OCI-LY1 (cell line): ENCODE measurements at regions not wholly inside any gene's neighbourhood (a gene's known extent, or its start where the extent isn't known, plus 50 kb on each side); places are given as distances from the start of the nearest gene placed in this dataset.

Source experiments
- H2AFZ ChIP-seq: fragments of 200-600 bp; sonication (generic), shearing (Covaris generic); 2 replicates; pipeline ENCODE4 v1.6.0; 2014; ENCODE audit warnings: antibody characterized with exemption, mild to moderate bottlenecking, low read length
- H3F3A ChIP-seq: fragments of 200-600 bp; sonication (generic), shearing (Covaris generic); 2 replicates; pipeline ENCODE4 v1.6.0; 2014; ENCODE audit warnings: mild to moderate bottlenecking, antibody characterized with exemption, low read length, moderate library complexity; ENCODE audit not compliant: insufficient read depth
- H3K27ac ChIP-seq: fragments of 200-600 bp; sonication (generic); 2 replicates; pipeline ENCODE4 v1.5.1; 2014; ENCODE audit warnings: low read length, mixed run types, mild to moderate bottlenecking, low read depth; ENCODE audit not compliant: poor library complexity, severe bottlenecking
- H3K27me3 ChIP-seq: fragments of 200-600 bp; sonication (generic); 2 replicates; pipeline ENCODE4 v1.6.0; 2014; ENCODE audit warnings: antibody characterized with exemption, mild to moderate bottlenecking, low read length, moderate library complexity; ENCODE audit not compliant: insufficient read depth
- H3K36me3 ChIP-seq: fragments of 200-600 bp; sonication (generic); 2 replicates; pipeline ENCODE4 v1.6.1; 2014; ENCODE audit warnings: mild to moderate bottlenecking, antibody characterized with exemption, low read length, moderate library complexity, mixed read lengths; ENCODE audit not compliant: insufficient read depth
- H3K4me1 ChIP-seq: fragments of 200-600 bp; sonication (generic); 2 replicates; pipeline ENCODE4 v1.5.1; 2014; ENCODE audit warnings: mild to moderate bottlenecking, low read length, moderate library complexity; ENCODE audit not compliant: insufficient read depth, severe bottlenecking
- H3K4me2 ChIP-seq: fragments of 200-600 bp; sonication (generic), shearing (Covaris generic); 2 replicates; pipeline ENCODE4 v1.6.1; 2014; ENCODE audit warnings: low read length
- H3K4me3 ChIP-seq: fragments of 200-600 bp; sonication (generic); 2 replicates; pipeline ENCODE4 v1.5.1; 2014; ENCODE audit warnings: low read length, low read depth, mild to moderate bottlenecking, mixed read lengths; ENCODE audit not compliant: poor library complexity, severe bottlenecking
- H3K79me2 ChIP-seq: fragments of 200-600 bp; shearing (Covaris generic); 2 replicates; pipeline ENCODE4 v1.6.1; 2016; ENCODE audit warnings: mixed run types, low read length, mixed read lengths; ENCODE audit not compliant: insufficient read depth
- H3K9ac ChIP-seq: fragments of 200-600 bp; sonication (generic), shearing (Covaris generic); 2 replicates; pipeline ENCODE4 v1.6.1; 2014; ENCODE audit warnings: mild to moderate bottlenecking, low read length, mixed read lengths
- H3K9me2 ChIP-seq: fragments of 200-600 bp; sonication (generic), shearing (Covaris generic); 2 replicates; pipeline ENCODE4 v1.6.1; 2014; ENCODE audit warnings: low read depth, mild to moderate bottlenecking, low read length, mixed read lengths
- H3K9me3 ChIP-seq: fragments of 200-600 bp; shearing (Covaris generic); 2 replicates; pipeline ENCODE4 v1.6.1; 2014; ENCODE audit warnings: low read length, mixed read lengths
- H4K20me1 ChIP-seq: fragments of 200-600 bp; sonication (generic), shearing (Covaris generic); 2 replicates; pipeline ENCODE4 v1.6.0; 2016; ENCODE audit warnings: mild to moderate bottlenecking, low read length; ENCODE audit not compliant: insufficient read depth
- CTCF ChIP-seq: fragments of 200-600 bp; sonication (generic), shearing (Covaris generic); IDR thresholded peaks from 2 replicates; pipeline ENCODE4 v1.5.1; 2017; ENCODE audit warnings: mild to moderate bottlenecking, antibody characterized with exemption, low read length, moderate library complexity, mixed read lengths
- EZH2 ChIP-seq: fragments of 200-600 bp; sonication (generic), shearing (Covaris generic); IDR thresholded peaks from 2 replicates; pipeline ENCODE4 v1.8.0; 2017; ENCODE audit warnings: borderline replicate concordance, mixed run types, mild to moderate bottlenecking, antibody characterized with exemption, low read length, moderate library complexity, mixed read lengths

- Histone ChIP-seq H2AFZ (no peak overlapping the region), H3K27ac (no peak overlapping the region)
These were observed 615.6 kb upstream of the SOX11 start for GRCh38 chr2:5076599-5076998.

GRCh38 chr2:5077479-5078089, 614.6 kb upstream of the SOX11 start:
- Histone ChIP-seq H3K4me3 (no peak overlapping the region), H2AFZ (no peak overlapping the region), H3K27ac (no peak overlapping the region)

More at GRCh38 chr2:5076599-5076998, 615.6 kb upstream of the SOX11 start:
- Histone ChIP-seq H3K79me2 (no peaks in the 10 kb centered on the region), H3K4me1 (no peaks in the 10 kb centered on the region), H3K9ac (no peak overlapping the region), H3K4me3 (no peak overlapping the region), H3K4me2 (no peak overlapping the region), H3K36me3 (no peaks in the 10 kb centered on the region), H3K27me3 (no peaks in the 10 kb centered on the region), H3K9me2 (no peaks in the 10 kb centered on the region), H4K20me1 (no peaks in the 10 kb centered on the region), H3K9me3 (no peaks in the 10 kb centered on the region), H3F3A (no peaks in the 10 kb centered on the region)
- no peak for TF ChIP-seq CTCF
- no peak for TF ChIP-seq EZH2

GRCh38 chr2:5083402-5083801, 608.8 kb upstream of the SOX11 start:
- TF ChIP-seq CTCF = no peak
- no peak for TF ChIP-seq EZH2
- Histone ChIP-seq H3F3A (no peaks in the 10 kb centered on the region), H3K4me2 (no peak overlapping the region), H3K27me3 (no peaks in the 10 kb centered on the region), H3K79me2 (no peaks in the 10 kb centered on the region), H4K20me1 (no peaks in the 10 kb centered on the region), H3K4me1 (no peaks in the 10 kb centered on the region), H2AFZ (no peak overlapping the region), H3K36me3 (no peaks in the 10 kb centered on the region), H3K9me2 (no peaks in the 10 kb centered on the region), H3K4me3 (no peak overlapping the region), H3K27ac (no peak overlapping the region), H3K9ac (no peak overlapping the region), H3K9me3 (no peaks in the 10 kb centered on the region)

More at GRCh38 chr2:5077479-5078089, 614.6 kb upstream of the SOX11 start:
- Histone ChIP-seq H3K4me2 (no peak overlapping the region), H3K79me2 (no peaks in the 10 kb centered on the region), H4K20me1 (no peaks in the 10 kb centered on the region), H3K9me3 (no peaks in the 10 kb centered on the region), H3K9me2 (no peaks in the 10 kb centered on the region), H3F3A (no peaks in the 10 kb centered on the region), H3K9ac (no peak overlapping the region), H3K27me3 (no peaks in the 10 kb centered on the region), H3K36me3 (no peaks in the 10 kb centered on the region), H3K4me1 (no peaks in the 10 kb centered on the region)
- no peak for TF ChIP-seq EZH2

- H3K27me3 ChIP-seq = no peaks in the 10 kb centered on the region
- H3K4me2 ChIP-seq = no peak overlapping the region
- H2AFZ ChIP-seq = no peak overlapping the region
- no peaks in the 10 kb centered on the region for H3K36me3 ChIP-seq
- H3K9me3 ChIP-seq = no peaks in the 10 kb centered on the region
- no peaks in the 10 kb centered on the region for H3K9me2 ChIP-seq
- TF ChIP-seq EZH2 = no peak
- TF ChIP-seq CTCF = no peak
- no peak overlapping the region for H3K27ac ChIP-seq
- H3K4me1 ChIP-seq = no peaks in the 10 kb centered on the region
- no peaks in the 10 kb centered on the region for H4K20me1 ChIP-seq
- H3K4me3 ChIP-seq = no peak overlapping the region
- H3K9ac ChIP-seq = no peak overlapping the region
- no peaks in the 10 kb centered on the region for H3F3A ChIP-seq
- H3K79me2 ChIP-seq = no peaks in the 10 kb centered on the region
These were observed 602.8 kb upstream of the SOX11 start for GRCh38 chr2:5089409-5089808.
